Mucosa of descending colon (tissue), 3 donors: ENCODE measurements at regions not wholly inside any gene's neighbourhood (a gene's known extent, or its start where the extent isn't known, plus 50 kb on each side); places are given as distances from the start of the nearest gene placed in this dataset.
A peak's percentile ranks its signal among the peaks of the same experiment; 100 is the strongest.
"Not testable (repeated sequence)": the region's sequence is repeated elsewhere in the genome, so short reads cannot be mapped to it uniquely, and the experiment has no call there.

ENCODE experiments used
- ATAC-seq: fragments of 200-7000 bp; cut with Tn5 transposase; one replicate; pipeline ENCODE4 v1.9.1; 2020; ENCODE audit warnings: mild to moderate bottlenecking, moderate library complexity
- DNase-seq, 3 donors: peaks; one replicate each; pipeline ENCODE4 v3.0.0-alpha.2; 2020
- H3K36me3 ChIP-seq: fragments of 200-600 bp; one replicate; pipeline ENCODE4 v1.8.0; 2021; ENCODE audit warnings: low read depth, mild to moderate bottlenecking
- H3K4me1 ChIP-seq: fragments of 200-600 bp; one replicate; pipeline ENCODE4 v1.8.0; 2021; ENCODE audit warnings: low read depth, mild to moderate bottlenecking
- H3K4me3 ChIP-seq: fragments of 200-600 bp; one replicate; pipeline ENCODE4 v1.8.0; 2021; ENCODE audit warnings: mild to moderate bottlenecking
- H3K9me3 ChIP-seq: fragments of 200-600 bp; one replicate; pipeline ENCODE4 v1.8.0; 2021; ENCODE audit warnings: mild to moderate bottlenecking
- CTCF ChIP-seq: fragments of 200-600 bp; IDR thresholded peaks from one replicate; pipeline ENCODE4 v1.8.0; 2022; ENCODE audit warnings: antibody characterized with exemption, mild to moderate bottlenecking
- intact Hi-C, 2 donors: fragments of 100-400 bp; cut with DNase I in 1 of 2; cut with micrococcal nuclease in 1 of 2; formaldehyde crosslinking; loops; one replicate each; pipeline versions ENCODE4 v1.11.0 to v1.11.1; 2022; cut with DNase I, micrococcal nuclease
- donor health status: DM: no; HTN: no; CAD: no; lungs with moderate emphysema.
- donor health status: DM: no; HTN: no; CAD: no.
- donor health status: DM: no; HTN: yes; CAD: no.

- no peak overlapping the region for H3K4me3 ChIP-seq
- ATAC-seq (no peak), DNase-seq (no peak)
- TF ChIP-seq CTCF: no peak
- no peaks in the 10 kb centered on the region for H3K4me1 ChIP-seq
- intact Hi-C loops: no loop called here
- no peaks in the 10 kb centered on the region for H3K9me3 ChIP-seq
- no peaks in the 10 kb centered on the region for H3K36me3 ChIP-seq
Measured at GRCh38 chr11:80280737-80281136, 839.9 kb upstream of the TENM4 start.

GRCh38 chr11:80261776-80262175, 820.9 kb upstream of the TENM4 start:
- no peak overlapping the region for H3K4me3 ChIP-seq
- DNase-seq (no peak), ATAC-seq (no peak)
- H3K36me3 ChIP-seq: no peaks in the 10 kb centered on the region
- no peaks in the 10 kb centered on the region for H3K9me3 ChIP-seq
- TF ChIP-seq CTCF: no peak
- H3K4me1 ChIP-seq: no peaks in the 10 kb centered on the region
- intact Hi-C loops: no loop called here

GRCh38 chr11:80257319-80258015, 816.6 kb upstream of the TENM4 start:
- intact Hi-C loops, H3K4me1 ChIP-seq, ATAC-seq, H3K36me3 ChIP-seq, H3K4me3 ChIP-seq, H3K9me3 ChIP-seq: not testable (repeated sequence)
- DNase-seq: peak in 1 of 3 donors; percentile 45

- Histone ChIP-seq H3K4me3 (no peak overlapping the region), H3K36me3 (no peaks in the 10 kb centered on the region), H3K9me3 (no peaks in the 10 kb centered on the region), H3K4me1 (no peaks in the 10 kb centered on the region)
- DNase-seq: no peak
- intact Hi-C loops: no loop called here
- TF ChIP-seq CTCF: no peak
- ATAC-seq: no peak
Measured at GRCh38 chr11:80255021-80255420, 814.2 kb upstream of the TENM4 start.

GRCh38 chr11:80241766-80242165, 800.9 kb upstream of the TENM4 start:
- DNase-seq: no peak
- Histone ChIP-seq H3K4me1 (no peaks in the 10 kb centered on the region), H3K9me3 (no peaks in the 10 kb centered on the region), H3K4me3 (no peak overlapping the region), H3K36me3 (no peaks in the 10 kb centered on the region)
- ATAC-seq: no peak
- TF ChIP-seq CTCF: no peak
- intact Hi-C loops: no loop called here

GRCh38 chr11:80240245-80240644, 799.4 kb upstream of the TENM4 start:
- Histone ChIP-seq H3K4me1 (no peaks in the 10 kb centered on the region), H3K4me3 (no peak overlapping the region), H3K9me3 (peaks cover 7% of the 10 kb centered on the region), H3K36me3 (no peaks in the 10 kb centered on the region)
- TF ChIP-seq CTCF: no peak
- ATAC-seq: peak; percentile 75
- intact Hi-C loops: no loop called here
- DNase-seq: no peak
